GM12892 (cell line): ENCODE measurements at regions not wholly inside any gene's neighbourhood (a gene's known extent, or its start where the extent isn't known, plus 50 kb on each side); places are given as distances from the start of the nearest gene placed in this dataset.

Experiments
- POLR2A ChIP-seq: IDR thresholded peaks from 2 replicates; pipeline ENCODE4 v1.6.1; 2011; ENCODE audit warnings: low read depth, low read length, control low read depth
- POLR2AphosphoS5 ChIP-seq: IDR thresholded peaks from 2 replicates; pipeline ENCODE4 v1.6.1; 2011; ENCODE audit warnings: low read depth, low read length, control low read depth

DNA sequence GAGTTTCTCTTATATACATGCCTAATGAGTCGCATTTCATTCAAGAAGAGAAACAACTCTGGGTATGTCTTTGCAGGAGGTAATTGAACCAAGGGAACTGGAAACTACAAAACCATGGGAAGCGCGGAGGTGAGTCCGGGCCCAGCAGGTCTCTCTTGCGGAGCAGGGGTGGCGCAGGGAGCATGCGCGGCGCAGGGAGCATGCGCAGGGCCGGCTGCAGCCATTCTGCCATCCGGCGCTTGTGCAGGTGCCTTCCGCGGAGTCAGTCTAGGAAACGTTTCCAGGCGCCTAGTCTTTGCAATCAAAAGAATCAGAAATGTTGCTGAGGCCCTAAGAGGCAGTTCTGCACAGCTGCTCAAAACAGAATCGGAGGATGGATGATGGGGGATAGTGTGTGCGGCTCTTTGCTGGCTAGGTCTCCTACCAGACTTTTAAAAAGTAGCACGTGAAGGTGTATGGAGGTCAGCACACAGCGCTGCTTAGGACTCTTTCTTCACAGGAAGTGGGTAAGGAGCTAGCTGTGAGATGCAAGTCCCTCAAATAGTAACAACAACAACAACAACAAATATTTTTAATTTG lies 433.8 kb upstream of the FAT1 start:
- no peak for TF ChIP-seq POLR2A
- no peak for TF ChIP-seq POLR2AphosphoS5
